ENCODE measurements at regions not wholly inside any gene's neighbourhood (a gene's known extent, or its start where the extent isn't known, plus 50 kb on each side); places are given as distances from the start of the nearest gene placed in this dataset.

GRCh38 chr13:76406243-76406642 lies 480.0 kb downstream of the KCTD12 start:
- DNase-seq = no peak

GRCh38 chr13:76398425-76398824 lies 487.8 kb downstream of the KCTD12 start:
- no peak for DNase-seq

- DNase-seq = no peak
Measured at GRCh38 chr13:76397413-76397812, 488.8 kb downstream of the KCTD12 start.

GRCh38 chr13:76389321-76389720 lies 496.9 kb downstream of the KCTD12 start:
- DNase-seq = no peak

GRCh38 chr13:76387566-76387965 lies 498.6 kb downstream of the KCTD12 start:
- DNase-seq = no peak

GRCh38 chr13:76386321-76386720 lies 499.9 kb downstream of the KCTD12 start:
- no peak for DNase-seq

GRCh38 chr13:76385586-76385985 lies 500.6 kb downstream of the KCTD12 start:
- DNase-seq = no peak

- DNase-seq = peak; percentile 27
Measured at GRCh38 chr13:76383676-76384461, 502.3 kb downstream of the KCTD12 start.

GRCh38 chr13:76380446-76381065 lies 505.6 kb downstream of the KCTD12 start:
- no peak for DNase-seq

GRCh38 chr13:76379341-76380105 lies 506.7 kb downstream of the KCTD12 start:
- no peak for DNase-seq

- DNase-seq = no peak
Measured at GRCh38 chr13:76378767-76379166, 507.4 kb downstream of the KCTD12 start.

GRCh38 chr13:76363682-76364289 lies 522.4 kb downstream of the KCTD12 start:
- DNase-seq = no peak

GRCh38 chr13:76361868-76362267 lies 524.3 kb downstream of the KCTD12 start:
- DNase-seq = no peak

- no peak for DNase-seq
Measured at GRCh38 chr13:76351541-76352229, 534.5 kb downstream of the KCTD12 start.

- no peak for DNase-seq
Measured at GRCh38 chr13:76350399-76350798, 535.8 kb downstream of the KCTD12 start.

GRCh38 chr13:76349700-76350099 lies 536.5 kb downstream of the KCTD12 start:
- DNase-seq = no peak

GRCh38 chr13:76339649-76340048 lies 546.6 kb downstream of the KCTD12 start:
- no peak for DNase-seq

- DNase-seq = no peak
Measured at GRCh38 chr13:76338003-76338402, 548.2 kb downstream of the KCTD12 start.

- DNase-seq = no peak
Measured at GRCh38 chr13:76336889-76337844, 549.0 kb downstream of the KCTD12 start.

GRCh38 chr13:76335463-76335862 lies 550.7 kb downstream of the KCTD12 start:
- no peak for DNase-seq

- no peak for DNase-seq
Measured at GRCh38 chr13:76331943-76332712, 554.1 kb downstream of the KCTD12 start.

Measured in NCI-H146 (cell line).